ENCODE measurements at regions not wholly inside any gene's neighbourhood (a gene's known extent, or its start where the extent isn't known, plus 50 kb on each side); places are given as distances from the start of the nearest gene placed in this dataset.
"Not testable (repeated sequence)": the region's sequence is repeated elsewhere in the genome, so short reads cannot be mapped to it uniquely, and the experiment has no call there.

DNA sequence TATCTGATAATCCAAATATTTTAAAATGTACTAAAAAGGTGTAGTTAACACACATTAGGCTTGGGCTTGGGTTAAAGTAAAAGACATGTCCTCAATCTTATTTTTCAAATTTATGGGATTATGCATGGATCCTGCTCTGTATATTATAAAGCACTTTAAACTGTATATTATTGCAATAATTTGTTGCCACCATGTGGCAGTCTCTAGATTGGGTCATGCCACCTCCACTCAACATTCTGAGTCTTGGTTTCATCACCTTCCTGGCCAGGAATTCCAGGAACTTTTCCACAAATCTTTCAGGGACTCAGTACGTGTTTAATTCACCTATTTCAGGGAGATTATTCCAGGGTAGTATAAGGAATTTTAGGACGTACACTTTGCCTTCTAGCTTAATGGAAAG is 695.5 kb downstream of the FAM181B start:
- DNase-seq = no peak
- Mint-ChIP-seq H3K9me3 (no peaks in the 10 kb centered on the region), H3K27ac (no peak overlapping the region), H3K4me1 (no peaks in the 10 kb centered on the region), H3K36me3 (ENCODE audit: low read depth) (no peaks in the 10 kb centered on the region), H3K27me3 (peaks cover 3% of the 10 kb centered on the region), H3K4me3 (no peak overlapping the region)
- ChIA-PET POLR2A (no interaction called here), CTCF (no interaction called here)

DNA sequence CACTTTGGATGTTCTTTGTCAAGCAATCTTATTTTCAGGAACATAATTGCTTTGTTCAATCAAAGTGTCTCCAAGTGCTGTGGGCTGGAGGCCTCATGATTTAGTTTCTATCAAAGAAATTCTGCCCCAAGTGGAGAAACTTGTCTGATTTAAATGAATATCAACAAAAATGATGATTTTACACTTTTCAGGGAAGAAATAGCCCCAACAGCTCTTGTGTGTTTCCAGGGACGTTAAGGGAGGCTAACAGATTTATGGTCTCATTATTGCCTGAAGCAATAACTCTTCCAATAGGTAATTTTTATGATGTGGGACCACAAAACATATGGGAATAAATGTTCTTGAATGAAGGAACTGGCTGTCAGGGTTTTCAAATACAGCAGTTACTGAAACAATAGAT is 699.1 kb downstream of the FAM181B start:
- H3K4me1 Mint-ChIP-seq = no peaks in the 10 kb centered on the region
- CTCF ChIA-PET = interaction anchor here (1.0 kb wide), 1 partner anchor 13 kb away, joined by 3 read pairs; no protein-coding TSS in a partner anchor
- no peaks in the 10 kb centered on the region for H3K27me3 Mint-ChIP-seq
- H3K4me3 Mint-ChIP-seq = no peak overlapping the region
- no peak overlapping the region for H3K27ac Mint-ChIP-seq
- no peaks in the 10 kb centered on the region for H3K36me3 Mint-ChIP-seq (ENCODE audit: low read depth)
- no peaks in the 10 kb centered on the region for H3K9me3 Mint-ChIP-seq
- POLR2A ChIA-PET = no interaction called here
- no peak for DNase-seq

DNA sequence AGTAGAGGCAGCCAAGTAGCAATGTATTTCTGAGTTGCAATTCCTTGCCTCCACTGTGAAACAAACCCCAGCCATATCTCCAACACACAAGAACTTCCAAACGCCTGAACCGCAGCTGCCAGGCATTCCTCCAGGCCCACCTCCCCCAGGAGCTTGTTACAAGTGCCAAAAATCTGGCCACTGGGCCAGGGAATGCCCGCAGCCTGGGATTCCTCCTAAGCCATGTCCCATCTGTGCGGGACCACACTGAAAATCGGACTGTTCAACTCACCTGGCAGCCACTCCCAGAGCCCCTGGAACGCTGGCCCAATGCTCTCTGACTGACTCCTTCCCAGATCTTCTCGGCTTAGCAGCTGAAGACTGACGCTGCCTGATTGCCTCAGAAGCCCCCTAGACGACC is 706.3 kb downstream of the FAM181B start:
- H3K9me3 Mint-ChIP-seq; CTCF ChIA-PET; DNase-seq; H3K36me3 Mint-ChIP-seq (ENCODE audit: low read depth); POLR2A ChIA-PET; H3K4me3 Mint-ChIP-seq; H3K27me3 Mint-ChIP-seq; H3K4me1 Mint-ChIP-seq; H3K27ac Mint-ChIP-seq: not testable (repeated sequence)

DNA sequence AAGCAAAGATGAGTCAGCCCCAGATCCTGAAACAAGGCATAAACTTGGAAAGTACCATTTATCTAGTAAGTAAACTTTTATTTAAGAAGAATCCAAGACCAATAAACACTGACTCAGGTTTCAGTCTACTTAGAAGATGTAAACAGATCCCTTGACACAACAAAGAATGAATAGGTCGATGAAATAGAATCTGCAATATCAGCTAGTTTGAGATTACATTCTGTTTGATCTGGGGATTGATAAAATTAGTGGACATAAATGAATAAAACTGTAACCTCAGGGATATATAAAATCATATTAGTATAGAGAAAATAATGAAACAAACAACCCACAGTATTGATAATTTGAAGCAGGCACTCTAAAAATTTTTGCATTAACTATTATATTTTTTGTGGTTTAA is 708.9 kb downstream of the FAM181B start:
- Mint-ChIP-seq H3K36me3 (ENCODE audit: low read depth) (no peaks in the 10 kb centered on the region), H3K27ac (no peak overlapping the region), H3K27me3 (no peaks in the 10 kb centered on the region), H3K9me3 (no peaks in the 10 kb centered on the region), H3K4me1 (no peaks in the 10 kb centered on the region), H3K4me3 (no peak overlapping the region)
- CTCF ChIA-PET = no interaction called here
- POLR2A ChIA-PET = no interaction called here
- DNase-seq = no peak

DNA sequence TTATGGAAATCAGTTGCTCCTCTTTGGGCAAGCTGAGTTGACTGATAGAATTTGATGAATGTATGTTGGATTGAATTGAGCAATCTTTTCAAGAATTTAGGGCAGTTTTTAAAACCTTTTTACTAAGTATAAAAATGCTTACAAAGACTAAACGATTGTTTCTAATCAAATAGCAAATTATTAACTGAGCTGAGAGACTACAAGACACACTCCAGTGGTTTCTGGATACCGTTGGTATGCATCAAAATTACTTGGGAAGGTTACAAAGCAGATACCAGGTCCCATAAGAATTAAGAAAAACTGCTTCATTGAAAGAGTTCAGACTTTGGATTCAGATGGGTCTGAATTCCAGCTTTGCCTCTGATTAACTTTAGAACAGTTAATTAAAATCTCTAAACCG is 721.4 kb downstream of the FAM181B start:
- no peaks in the 10 kb centered on the region for H3K27me3 Mint-ChIP-seq
- CTCF ChIA-PET = interaction anchor here (1.4 kb wide), 1 partner anchor 62 kb away, joined by 3 read pairs; no protein-coding TSS in a partner anchor
- H3K9me3 Mint-ChIP-seq = no peaks in the 10 kb centered on the region
- POLR2A ChIA-PET = no interaction called here
- no peak for DNase-seq
- H3K4me1 Mint-ChIP-seq = no peaks in the 10 kb centered on the region
- no peak overlapping the region for H3K4me3 Mint-ChIP-seq
- no peaks in the 10 kb centered on the region for H3K36me3 Mint-ChIP-seq (ENCODE audit: low read depth)
- H3K27ac Mint-ChIP-seq = no peak overlapping the region

DNA sequence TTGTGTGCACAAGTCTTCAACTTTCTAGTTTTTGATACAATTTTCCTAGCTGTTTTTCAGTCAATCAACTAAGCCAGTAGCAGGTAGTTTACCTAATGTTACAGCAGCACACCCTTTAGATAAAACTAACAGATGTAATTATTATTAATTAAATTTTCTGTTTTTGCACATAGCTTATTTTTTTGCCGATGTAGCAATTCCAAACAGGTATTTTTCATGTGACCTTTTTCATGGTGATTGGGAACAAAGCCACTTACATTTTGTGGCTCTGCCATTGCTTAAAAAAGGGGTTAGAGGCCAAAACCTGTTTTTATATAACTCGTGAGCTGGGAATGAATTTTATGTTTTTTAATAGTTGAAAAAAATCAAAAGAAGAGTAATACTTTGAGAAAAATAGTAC is 724.5 kb downstream of the FAM181B start:
- H3K9me3 Mint-ChIP-seq = no peaks in the 10 kb centered on the region
- no peak overlapping the region for H3K4me3 Mint-ChIP-seq
- no peak for DNase-seq
- POLR2A ChIA-PET = no interaction called here
- H3K4me1 Mint-ChIP-seq = peaks cover 9% of the 10 kb centered on the region
- no peak overlapping the region for H3K27ac Mint-ChIP-seq
- H3K27me3 Mint-ChIP-seq = no peaks in the 10 kb centered on the region
- H3K36me3 Mint-ChIP-seq (ENCODE audit: low read depth) = no peaks in the 10 kb centered on the region
- CTCF ChIA-PET = no interaction called here

DNA sequence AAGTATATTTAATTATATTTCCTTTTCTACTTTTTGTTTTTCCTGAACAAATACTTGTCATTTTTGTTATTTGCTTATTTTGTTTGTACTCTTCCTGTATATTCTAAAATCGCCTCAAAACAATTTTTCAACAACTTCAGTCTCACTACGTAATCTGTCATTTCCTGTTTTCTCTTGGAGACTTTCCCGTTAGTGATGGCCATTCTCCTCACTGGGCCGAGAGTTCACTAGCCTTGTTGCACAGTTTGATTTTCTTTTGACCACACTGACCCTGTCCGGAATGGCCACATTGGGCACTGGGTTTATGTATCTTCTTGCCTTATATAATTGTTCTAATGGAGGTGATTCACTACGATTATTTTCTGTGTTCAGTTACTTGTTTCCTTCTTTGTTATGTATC is 726.1 kb downstream of the FAM181B start:
- POLR2A ChIA-PET = no interaction called here
- Mint-ChIP-seq H3K9me3 (no peaks in the 10 kb centered on the region), H3K4me1 (peaks cover 13% of the 10 kb centered on the region), H3K36me3 (ENCODE audit: low read depth) (no peaks in the 10 kb centered on the region), H3K27ac (no peak overlapping the region), H3K4me3 (no peak overlapping the region), H3K27me3 (no peaks in the 10 kb centered on the region)
- no peak for DNase-seq
- CTCF ChIA-PET = no interaction called here

DNA sequence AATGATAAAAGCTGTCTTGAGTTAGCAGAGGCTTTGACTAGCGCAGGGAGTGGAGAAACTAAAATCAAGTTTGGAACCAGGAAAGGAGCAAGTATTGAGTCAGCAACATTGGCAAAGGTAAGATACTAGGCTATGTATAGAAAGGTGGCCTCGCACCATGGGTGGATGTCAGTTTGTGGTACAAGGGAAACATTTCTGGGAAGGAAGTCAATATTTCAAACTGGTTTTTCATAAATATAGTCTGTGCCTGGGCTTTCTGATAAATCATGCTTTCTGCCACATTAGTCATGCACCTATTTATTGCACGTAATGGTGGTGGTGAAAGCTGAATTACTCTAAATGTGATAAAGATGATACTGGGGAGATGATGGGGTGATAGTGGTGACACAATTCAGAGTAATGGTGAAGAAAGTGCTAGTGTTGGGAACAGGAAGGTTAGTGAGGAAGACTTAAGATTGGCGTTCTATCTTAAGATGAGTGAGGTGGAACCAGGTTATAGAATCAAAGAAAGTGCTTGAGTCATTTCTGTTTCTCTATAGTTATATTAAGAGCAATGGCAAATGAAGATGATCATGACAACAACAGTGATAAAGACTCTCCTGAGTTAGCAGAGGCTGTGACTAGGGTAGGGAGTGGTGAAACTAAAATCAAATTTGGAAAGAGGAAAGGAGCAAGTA is 729.0 kb downstream of the FAM181B start:
- no peak overlapping the region for H3K4me3 Mint-ChIP-seq
- CTCF ChIA-PET = no interaction called here
- peaks cover 13% of the 10 kb centered on the region for H3K4me1 Mint-ChIP-seq
- no peaks in the 10 kb centered on the region for H3K27me3 Mint-ChIP-seq
- POLR2A ChIA-PET = no interaction called here
- peaks cover 2% of the 10 kb centered on the region for H3K9me3 Mint-ChIP-seq
- DNase-seq = no peak
- no peak overlapping the region for H3K27ac Mint-ChIP-seq
- H3K36me3 Mint-ChIP-seq (ENCODE audit: low read depth) = no peaks in the 10 kb centered on the region

DNA sequence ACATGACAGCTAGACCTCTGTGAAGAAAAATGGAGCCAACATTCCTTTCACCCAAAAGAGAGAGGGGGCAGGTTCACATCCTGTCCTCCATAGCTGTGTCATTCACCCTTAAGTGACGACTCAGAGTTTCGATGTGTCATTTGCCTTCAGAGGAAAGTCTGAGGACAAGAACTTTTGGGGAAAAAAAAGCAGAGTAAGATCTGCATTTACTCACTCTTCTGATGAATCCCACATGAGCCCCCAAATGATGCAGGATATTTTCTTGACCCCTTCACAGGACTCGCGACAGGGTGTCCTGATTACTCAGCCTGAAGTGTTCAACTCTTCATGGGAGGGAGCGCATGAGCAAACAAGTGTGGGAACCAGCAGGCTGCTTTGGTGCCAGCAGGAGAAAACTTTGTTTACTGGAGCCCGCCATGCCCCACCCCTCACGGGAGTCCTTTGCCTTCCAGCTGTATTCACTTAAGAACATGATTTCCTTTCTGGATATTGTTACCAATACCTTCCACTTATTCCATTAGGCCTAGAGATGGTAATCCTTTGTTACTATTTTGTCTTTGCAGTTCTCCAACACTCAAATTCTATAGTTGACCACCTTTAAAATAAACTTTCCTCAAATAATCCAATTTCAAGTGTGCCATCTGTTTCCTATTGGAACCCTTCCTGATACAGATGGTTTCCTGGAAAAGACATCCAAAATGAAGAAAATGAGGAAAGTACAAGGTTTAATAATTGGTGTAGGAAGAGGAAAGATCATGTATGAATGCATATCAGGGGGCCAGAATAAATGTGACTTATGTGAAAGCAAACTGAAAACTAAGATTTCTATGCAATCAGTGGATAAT is 729.8 kb downstream of the FAM181B start:
- Mint-ChIP-seq H3K4me1 (peaks cover 13% of the 10 kb centered on the region), H3K27ac (no peak overlapping the region), H3K36me3 (ENCODE audit: low read depth) (no peaks in the 10 kb centered on the region), H3K27me3 (no peaks in the 10 kb centered on the region), H3K4me3 (no peak overlapping the region), H3K9me3 (peaks cover 2% of the 10 kb centered on the region)
- POLR2A ChIA-PET = no interaction called here
- CTCF ChIA-PET = no interaction called here
- no peak for DNase-seq

DNA sequence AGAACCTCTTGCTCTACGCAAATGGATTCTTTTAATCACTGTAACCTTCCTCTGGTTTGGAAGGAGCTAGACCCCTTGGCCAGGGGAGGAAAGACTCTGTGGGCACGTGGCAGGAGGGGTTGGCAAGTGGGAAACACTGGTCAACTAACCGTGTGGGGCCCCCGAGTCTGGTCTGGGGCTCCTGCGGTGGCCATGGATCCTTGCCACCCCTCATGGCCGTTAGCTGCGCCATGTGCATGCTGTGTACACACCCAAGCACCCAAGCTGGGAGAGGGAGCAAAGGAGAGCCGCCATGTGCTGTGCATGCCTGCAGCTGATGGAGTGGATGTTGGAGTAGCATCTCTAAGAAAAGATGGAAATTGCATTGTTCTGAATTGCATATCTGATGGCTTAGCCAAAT is 730.6 kb downstream of the FAM181B start:
- Mint-ChIP-seq H3K9me3 (peaks cover 2% of the 10 kb centered on the region), H3K36me3 (ENCODE audit: low read depth) (no peaks in the 10 kb centered on the region), H3K27me3 (no peaks in the 10 kb centered on the region), H3K4me3 (no peak overlapping the region), H3K27ac (no peak overlapping the region), H3K4me1 (peaks cover 13% of the 10 kb centered on the region)
- ChIA-PET CTCF (no interaction called here), POLR2A (no interaction called here)
- DNase-seq = no peak

DNA sequence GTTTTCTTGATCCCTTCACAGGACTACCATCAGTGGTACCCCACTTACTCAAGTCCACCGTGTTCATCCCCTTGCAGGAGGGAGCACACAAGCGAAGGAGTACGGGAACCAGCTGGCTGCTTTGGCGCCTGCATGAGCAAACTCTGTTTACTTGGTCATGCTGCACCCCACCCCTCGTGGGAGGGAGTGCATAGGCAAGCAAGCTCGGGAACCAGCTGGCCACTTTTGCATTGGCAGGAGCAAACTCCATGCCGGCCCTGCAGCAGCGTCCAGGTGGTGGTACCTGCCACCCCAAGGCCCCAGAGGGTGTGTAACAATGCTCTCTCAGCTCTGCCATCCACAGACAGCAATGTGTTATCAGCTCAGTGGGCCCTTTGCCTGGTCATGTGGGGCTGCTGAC is 737.8 kb downstream of the FAM181B start:
- no peak overlapping the region for H3K4me3 Mint-ChIP-seq
- no peaks in the 10 kb centered on the region for H3K9me3 Mint-ChIP-seq
- H3K27ac Mint-ChIP-seq = no peak overlapping the region
- H3K4me1 Mint-ChIP-seq = no peaks in the 10 kb centered on the region
- CTCF ChIA-PET = no interaction called here
- no peaks in the 10 kb centered on the region for H3K36me3 Mint-ChIP-seq (ENCODE audit: low read depth)
- no peaks in the 10 kb centered on the region for H3K27me3 Mint-ChIP-seq
- DNase-seq = no peak
- POLR2A ChIA-PET = no interaction called here

DNA sequence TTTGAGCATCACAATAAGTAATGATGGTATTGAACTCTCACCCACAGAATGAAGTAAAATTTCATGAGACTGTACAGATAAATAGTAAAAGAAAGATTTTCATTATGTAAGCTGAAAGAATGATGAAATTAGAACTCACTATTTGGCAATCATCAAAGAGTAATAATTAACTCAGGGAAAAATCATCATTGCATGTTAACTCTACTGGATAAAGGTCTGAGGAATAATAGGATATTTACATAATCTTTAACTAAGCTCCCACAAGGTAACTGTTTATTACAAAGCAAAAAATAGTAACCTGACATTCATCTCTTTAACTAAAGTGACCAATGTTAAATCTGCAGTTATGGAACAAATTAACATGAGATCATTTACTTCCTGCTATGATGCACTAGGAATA is 739.9 kb downstream of the FAM181B start:
- Mint-ChIP-seq H3K4me3 (no peak overlapping the region), H3K27ac (no peak overlapping the region), H3K4me1 (no peaks in the 10 kb centered on the region), H3K9me3 (no peaks in the 10 kb centered on the region), H3K27me3 (no peaks in the 10 kb centered on the region), H3K36me3 (ENCODE audit: low read depth) (no peaks in the 10 kb centered on the region)
- ChIA-PET CTCF (no interaction called here), POLR2A (no interaction called here)
- DNase-seq = no peak

DNA sequence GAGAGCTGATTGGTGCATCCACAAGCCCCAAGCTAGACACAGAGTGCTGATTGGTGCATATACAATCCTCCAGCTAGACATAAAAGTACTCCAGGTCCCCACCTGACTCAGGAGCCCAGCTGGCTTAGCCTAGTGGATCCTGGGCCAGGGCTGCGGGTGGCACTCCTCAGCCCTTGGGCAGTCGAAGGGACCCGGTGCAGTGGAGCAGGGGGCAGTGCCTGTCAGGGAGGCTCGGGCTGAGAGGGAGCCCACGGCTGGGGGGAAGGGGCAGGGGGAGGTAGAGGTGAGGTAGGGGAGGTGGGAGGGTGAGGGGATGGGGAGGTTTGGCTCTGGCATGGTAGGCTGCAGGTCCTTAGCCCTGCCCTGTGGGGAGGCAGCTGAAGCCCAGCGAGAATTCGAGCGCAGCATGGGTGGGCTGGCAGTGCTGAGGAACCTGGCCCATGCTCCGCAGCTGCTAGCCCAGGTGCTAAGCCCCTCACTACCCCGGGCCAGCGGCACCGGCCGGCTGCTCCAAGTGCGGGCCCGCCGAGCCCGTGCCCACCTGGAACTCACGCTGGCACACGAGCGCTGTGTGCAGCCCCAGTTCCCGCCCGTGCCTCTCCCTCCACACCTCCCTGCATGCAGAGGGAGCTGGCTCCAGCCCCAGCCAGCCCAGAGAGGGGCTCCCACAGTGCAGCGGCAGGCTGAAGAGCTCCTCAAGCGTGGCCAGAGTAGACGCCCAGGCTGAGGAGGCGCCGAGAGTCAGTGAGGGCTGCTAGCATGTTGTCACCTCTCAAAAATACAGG is 742.8 kb downstream of the FAM181B start:
- Mint-ChIP-seq H3K4me1 (no peaks in the 10 kb centered on the region), H3K36me3 (ENCODE audit: low read depth) (no peaks in the 10 kb centered on the region), H3K9me3 (peaks cover 2% of the 10 kb centered on the region), H3K27me3 (no peaks in the 10 kb centered on the region), H3K4me3 (no peak overlapping the region), H3K27ac (no peak overlapping the region)
- ChIA-PET POLR2A (no interaction called here), CTCF (no interaction called here)
- DNase-seq = no peak

All from activated CD4-positive, alpha-beta T cell treated with anti-CD3 and anti-CD28 coated beads, Interleukin-2, amount 10 ng/mL, durations not matched to agents 7 days and 5 days (primary cell).